NCI-H187 treated with DMSO at 0.1 percent for 48 hours (cell line): ENCODE measurements at regions not wholly inside any gene's neighbourhood (a gene's known extent, or its start where the extent isn't known, plus 50 kb on each side); places are given as distances from the start of the nearest gene placed in this dataset.

Experiments used
- DNase-seq: peaks from one replicate; lab custom pipeline; 2025; lab: John Stamatoyannopoulos, UW

DNA sequence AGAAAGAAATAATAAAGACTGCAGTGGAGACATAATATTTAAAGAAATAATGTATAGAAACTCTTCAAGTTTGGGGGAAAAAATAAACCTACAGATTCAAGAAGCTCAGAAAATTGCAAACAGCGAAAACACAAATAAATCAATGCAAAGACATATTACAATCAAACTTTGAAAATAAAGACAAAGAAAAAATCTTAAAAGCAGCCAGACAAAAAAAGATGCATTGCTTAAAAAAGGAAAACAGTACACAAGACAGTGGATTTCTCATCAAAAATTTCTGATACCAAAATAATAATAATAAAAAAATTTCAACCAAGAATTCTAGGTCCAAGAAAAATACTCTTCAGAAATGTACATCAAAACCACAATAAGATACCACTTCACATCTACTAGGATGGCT lies 681.0 kb downstream of the UQCRFS1 start:
- no peak for DNase-seq

DNA sequence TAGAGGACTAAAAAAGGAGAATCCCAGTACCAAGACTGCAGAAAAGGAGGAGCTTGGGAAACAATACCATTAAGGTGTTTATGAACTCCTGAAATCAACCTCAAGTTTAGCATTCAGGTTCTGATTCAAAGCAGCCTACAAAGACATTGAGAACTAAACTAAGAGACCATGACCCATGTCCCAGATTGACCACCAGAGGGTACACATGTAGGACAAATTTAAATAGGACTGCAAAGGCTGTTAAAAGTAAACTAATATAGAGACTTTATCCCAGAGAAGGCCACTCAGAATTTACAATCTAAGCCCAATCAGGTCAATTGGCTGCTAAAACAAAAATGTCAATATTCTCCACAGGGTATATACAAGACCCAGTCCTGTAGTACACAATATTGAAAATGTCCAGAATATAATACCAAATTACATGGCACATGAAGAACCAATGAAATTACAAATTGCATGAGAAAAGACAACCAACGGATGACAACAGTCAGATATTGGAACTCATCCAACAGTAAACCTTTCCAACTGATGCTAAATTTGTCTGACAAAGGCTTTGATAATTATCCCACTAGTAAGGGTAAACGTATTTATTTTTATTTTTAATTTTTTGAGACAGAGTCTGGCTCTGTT lies 682.4 kb downstream of the UQCRFS1 start:
- DNase-seq = no peak

DNA sequence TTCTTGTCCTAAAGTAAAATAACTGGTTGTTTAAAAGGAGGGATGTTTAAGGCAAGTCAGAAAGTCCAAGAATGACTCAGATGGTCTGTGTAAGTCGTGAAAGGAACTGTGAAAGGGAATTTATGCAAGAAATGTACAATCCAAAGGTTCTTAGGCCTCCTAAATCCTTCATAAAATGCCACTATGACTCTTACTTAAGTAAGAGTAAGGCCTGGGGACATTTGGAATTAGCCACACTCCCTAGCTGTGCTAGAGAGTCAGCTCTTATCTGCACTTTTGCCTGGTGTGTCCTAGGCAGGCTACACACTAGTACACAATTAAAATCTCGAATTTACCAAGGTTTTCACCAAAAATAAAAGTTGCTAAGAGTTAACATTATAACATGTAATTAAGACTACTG lies 686.9 kb downstream of the UQCRFS1 start:
- DNase-seq = no peak

DNA sequence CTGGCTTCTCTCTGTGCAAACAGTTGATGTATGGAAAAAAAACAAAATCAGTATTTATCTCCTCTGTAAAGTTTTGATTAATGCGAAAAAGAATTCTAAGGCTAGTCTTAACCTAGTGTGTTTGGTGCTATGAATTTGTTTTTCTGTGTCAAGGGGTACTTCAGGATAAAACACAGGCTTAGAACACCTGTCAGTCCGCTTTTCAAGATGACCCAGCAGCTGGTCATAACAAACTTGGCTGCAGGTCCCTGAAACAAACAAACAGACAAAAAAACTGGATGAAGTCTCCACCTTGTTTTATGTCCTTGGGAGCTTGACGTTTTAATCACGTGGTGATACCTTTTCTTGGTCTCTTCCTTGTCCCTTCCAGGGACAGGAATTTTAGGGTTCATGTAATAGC lies 689.3 kb downstream of the UQCRFS1 start:
- no peak for DNase-seq

DNA sequence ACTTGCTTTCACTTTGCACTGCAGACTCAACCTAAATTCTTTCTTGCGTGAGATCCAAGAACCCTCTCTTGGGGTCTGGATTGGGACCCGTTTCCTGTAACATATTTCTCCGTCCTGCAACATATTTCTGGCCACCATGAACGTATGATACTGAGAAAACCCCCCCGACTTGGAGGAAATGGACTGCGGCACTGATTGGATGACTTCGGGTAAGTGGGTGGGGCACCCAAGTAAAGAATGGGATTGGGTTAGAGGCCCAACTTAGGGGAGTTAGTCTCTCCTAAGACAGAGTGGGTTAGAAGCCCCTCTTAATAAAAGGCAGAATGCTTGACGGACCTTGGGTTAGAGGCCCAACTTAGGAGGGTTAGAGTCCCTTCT lies 690.4 kb downstream of the UQCRFS1 start:
- DNase-seq = no peak

DNA sequence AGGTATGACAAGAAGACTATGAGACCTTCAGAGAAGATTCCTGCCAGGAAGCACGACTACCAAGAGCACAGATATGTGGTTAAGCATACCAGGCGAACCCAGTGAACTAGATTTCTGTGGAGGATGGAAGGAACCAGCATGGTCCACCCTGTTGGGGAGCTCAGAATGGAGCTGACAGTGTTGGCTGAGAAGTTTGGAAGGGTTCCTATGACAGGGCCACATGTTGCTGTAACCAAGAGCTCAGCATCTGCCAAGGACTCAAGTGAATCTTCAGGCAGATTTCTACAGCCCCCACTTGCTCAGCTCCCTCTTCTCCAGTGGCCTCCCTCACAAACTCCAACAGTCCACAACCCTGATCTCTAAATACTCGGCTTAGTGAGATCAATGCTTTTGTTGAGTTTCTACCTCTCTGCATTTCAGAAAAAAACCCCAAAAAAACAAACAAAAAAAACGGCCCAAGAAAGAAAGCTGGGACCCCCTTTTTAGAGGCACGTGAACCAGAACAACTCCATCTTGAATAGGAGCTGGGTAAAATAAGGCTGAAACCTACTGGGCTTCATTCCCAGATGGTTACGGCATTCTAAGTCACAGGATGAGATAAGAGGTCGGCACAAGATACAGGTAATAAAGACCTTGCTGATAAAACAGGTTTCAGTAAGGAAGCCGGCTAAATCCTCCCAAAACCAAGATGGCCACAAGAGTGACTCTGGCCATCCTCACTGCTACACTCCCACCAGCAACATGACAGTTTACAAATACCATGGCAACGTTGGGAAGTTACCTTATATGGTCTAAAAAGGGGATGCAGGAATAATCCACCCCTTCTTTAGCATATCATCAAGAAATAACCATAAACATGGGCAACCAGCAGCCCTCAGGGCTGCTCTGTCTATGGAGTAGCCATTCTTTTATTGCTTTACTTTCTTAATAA lies 691.1 kb downstream of the UQCRFS1 start:
- no peak for DNase-seq

DNA sequence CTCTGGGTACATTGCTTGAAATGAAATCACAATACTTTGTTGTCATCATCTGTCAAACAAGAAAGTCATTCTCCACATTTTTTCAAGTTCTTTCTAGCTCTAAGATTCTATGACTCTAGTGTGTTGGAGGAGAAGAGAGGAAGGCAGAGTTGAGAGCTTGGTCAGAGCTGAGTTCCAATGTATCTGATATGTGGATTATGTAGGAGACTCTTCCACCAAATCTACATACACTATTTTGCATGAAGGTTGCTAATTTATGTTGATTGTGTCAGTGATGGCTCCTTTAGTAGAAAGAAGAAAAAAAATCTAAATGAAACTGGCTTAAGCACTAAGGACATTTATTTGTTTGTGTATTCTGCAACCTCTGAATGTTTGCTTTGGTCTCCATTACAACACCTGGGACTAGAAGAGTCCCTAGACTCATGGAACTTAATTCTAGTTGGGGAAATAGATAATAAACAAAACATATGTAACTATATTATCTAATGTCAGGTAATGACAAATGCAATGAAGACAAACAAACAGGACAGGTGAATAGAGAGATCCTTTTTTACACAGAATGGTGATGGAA lies 691.9 kb downstream of the UQCRFS1 start:
- DNase-seq = no peak

DNA sequence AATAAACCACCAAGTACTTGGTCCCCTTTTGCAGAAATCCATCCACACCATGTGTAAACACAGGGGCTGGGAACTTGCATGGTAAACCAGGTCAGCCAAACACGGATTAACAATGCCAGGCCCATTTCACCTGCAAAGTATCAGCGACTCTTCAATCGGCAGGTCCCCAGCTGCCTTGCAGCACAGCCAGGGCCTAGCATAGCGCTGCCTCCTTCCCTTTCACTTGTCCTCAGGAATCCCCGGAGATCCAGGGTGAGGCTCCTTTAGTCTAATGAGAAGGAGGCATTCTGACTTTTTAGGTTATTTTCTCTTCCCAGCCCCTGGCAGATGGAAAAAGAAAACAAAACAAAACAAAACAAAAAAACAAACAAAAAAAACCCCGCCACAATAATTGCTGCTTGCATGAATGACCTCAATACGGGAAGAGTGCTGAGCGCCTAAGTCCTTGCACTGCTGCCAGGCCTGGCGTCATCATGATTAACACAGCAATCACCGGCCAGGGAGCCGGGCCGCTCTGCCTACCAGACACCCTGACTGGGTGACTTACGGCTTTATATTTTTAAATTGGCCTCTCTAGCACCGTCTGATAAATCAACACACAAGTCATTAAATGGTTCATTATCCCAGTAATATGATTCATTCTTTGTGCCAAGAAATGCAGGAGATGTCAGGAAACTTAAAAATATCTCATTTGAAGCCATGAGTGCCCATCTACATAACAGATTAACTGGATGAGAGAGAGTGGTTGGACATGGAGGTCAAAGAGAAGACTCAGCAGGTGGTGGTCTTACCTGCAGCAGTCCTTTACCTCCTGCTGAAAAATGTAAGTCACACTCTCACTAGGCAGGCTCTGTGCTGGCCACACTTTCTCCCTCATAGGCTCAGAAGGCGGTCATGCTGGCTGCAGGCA lies 692.7 kb downstream of the UQCRFS1 start:
- no peak for DNase-seq

DNA sequence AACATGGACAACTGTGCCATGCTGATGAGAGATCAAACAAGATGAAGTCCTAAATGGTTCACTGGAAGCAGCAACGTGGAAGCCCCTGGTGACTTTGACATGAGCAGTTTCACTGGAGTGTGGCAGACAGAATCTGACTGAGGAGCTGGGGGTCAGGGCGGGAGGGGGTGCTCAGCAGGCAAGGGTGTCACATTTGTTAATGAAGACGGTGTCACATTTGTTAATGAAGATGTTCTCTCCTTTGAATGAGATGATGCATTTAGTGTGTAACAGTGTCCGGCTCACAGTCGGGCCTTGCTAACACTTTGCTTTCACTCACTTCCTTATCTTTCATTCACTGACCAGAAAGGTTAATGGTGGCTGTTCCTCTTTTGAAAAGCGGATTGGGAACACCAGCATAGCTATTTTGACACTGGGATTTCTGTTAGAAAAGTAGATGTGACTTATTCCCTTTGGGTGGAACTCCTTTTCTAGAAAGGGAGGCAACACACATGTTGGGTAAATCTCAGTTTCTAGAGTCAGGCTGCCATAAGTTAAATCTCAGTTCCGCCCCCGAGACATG lies 693.7 kb downstream of the UQCRFS1 start:
- no peak for DNase-seq

DNA sequence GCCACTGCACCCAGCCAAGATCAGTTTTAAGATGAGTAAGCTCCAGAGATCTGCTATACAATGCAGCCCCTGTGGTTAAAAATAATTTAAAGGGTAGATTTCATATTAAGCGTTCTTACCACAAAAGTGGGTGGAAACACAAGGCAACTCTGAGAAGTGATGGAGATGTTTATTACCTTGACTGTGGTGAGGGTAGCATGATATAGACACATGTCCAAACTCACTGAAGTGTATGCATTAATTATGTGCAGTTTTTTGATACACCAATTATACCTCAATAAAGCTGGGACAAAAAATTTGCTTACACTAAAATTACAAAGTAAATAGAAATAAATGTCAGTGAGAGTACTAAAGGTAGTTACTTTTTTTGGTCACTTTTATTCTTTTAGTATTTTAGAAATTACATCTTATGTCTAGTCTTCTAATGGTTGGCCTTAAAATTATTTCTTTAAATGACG lies 696.5 kb downstream of the UQCRFS1 start:
- no peak for DNase-seq

DNA sequence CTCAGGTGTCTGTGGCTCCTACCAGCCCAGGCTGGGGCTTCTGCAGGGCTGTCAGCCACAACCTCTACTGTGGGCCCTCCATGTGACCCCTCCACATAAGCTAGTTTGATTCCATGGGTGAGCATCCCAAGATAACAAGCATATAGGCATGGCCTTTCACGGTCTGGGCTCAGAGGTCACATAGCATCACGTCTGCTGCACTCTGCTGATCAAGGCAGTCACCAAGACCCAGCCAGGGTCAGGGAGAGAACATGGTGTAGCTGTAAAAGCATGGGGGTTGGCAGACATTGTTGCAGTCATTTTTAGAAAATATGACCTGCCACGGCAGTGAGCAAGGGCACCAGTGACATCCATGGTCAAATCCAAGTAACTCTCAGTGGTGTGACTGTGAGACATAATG lies 698.8 kb downstream of the UQCRFS1 start:
- DNase-seq = no peak

DNA sequence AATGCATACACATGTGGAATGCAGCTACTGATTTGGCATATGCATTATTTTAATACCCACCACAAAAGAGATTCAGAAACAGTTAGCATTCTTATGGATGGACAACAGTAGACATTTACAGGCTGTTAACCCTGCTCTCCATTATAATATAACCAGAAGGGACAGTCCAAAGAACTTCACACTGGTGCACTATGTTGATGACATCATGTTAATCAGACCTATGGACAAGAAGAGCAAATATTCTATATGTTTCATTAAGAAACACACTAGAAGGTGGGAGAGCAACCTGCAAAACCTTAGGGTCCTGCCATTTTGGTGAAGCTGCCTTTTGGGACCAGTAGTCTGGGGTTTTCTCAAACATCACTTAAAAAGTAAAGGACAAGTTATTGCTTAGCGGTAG lies 701.3 kb downstream of the UQCRFS1 start:
- DNase-seq = no peak

DNA sequence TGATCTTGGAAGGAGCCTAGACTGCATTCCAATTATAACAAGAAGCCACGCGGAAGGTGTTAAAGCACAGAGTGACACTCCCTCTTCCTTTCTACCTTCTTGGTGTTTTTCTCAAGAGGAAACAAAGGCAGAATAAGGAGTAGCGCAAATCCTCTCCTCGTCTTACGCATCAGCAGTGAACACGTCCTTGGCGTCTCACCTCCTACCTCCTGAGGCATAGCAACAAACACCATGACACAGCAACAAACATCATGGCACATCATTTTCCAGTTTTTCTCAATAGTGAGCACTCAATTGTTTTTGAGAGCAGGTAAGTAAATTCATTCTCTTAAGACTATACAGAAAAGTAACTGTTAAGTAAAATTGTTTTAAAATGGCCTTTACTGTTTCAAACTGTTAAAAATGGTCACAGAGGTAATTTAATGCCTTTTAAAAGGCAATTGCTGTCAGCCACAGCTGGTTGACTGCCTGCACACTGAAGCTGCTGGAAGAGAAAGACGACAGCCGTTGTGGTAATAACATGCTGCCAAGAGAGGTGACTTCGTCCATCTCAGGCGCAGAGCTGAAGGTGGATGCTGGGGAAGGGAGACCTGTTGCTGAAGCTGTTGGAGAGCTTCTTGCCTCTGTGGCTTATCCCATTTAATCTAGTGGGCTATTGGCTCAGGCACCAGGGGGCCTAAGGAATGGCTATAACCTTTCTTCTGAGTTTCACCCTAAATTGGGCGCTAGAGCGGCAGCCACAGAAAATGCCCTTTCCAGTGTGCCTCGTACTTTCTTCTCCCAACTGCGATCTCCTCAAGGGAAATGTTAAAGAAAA lies 703.7 kb downstream of the UQCRFS1 start:
- no peak for DNase-seq

DNA sequence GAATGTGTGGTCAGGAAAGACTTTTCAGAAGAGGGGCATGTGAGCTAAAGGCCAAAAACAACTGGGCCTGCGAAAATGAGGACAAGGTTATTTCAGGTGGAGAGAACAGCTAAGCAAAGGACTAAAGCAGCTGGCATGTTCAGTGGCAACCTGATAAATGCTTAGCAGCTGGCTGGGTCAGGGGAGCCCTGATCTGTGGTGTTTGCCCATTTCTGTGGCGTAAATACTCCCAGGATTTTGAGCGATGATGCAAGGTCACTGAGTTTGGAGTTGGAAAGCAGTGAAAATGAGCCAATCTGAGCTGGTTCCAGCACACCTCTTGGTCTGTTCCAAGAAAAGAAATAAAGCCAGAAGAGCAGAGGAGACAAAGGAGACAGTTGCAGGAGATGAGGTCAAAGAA lies 704.3 kb downstream of the UQCRFS1 start:
- no peak for DNase-seq

DNA sequence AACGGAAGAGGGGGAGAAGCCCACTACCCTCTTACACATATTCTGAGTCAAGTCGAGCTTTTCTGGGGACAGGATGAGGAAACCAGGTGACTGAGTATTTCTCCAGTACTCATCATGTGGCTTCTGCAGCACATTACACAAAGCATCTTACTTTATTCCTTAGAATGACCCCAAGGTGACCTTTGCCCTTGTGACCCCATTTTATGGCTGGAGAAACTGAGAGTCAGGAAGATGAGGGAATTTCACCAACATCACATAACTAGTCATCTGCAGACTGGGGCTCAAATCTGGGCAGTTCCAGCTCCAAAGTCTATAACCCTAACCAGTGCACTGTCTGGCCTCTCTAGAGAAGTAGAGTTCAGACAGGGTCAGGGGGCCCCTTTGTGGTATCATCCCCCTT lies 707.0 kb downstream of the UQCRFS1 start:
- DNase-seq = no peak

DNA sequence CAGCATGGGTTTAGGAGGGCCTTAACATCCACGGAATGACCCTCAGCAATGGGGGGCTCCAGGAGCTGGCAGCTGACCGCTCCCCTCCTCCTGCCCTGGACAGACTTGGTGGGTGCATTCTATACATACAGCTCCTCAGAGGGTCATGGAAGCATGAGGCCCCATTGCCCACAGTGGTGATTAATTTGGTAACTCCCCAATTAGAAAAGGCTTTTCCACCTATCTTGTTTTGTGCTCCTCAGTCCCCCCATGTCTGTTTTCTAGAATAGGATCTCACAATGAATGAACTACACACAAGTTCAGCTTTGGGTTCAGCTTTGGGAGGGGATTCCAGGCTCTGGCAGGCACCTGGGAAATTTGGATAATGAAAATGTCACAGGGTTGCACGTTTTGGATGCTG lies 707.8 kb downstream of the UQCRFS1 start:
- no peak for DNase-seq

DNA sequence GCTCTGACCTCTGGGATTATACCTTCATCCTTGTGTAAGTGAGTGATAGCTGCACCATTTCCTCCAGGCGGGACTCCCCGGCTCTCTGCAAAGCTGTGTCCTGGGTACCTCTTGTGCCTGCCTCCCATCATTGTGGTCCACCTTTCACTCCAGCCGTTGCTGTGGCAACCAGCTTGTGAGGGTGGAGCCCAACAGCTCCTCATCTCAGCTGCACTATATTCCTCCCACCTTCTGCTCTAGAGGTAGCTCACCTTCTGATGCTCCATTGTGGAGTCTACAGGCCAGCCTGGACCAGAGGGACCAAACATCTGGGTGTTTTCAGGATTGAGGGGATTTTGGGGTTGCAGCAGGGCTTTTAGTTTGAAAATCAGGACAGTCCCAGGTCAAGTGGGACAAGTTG lies 708.2 kb downstream of the UQCRFS1 start:
- DNase-seq = no peak

DNA sequence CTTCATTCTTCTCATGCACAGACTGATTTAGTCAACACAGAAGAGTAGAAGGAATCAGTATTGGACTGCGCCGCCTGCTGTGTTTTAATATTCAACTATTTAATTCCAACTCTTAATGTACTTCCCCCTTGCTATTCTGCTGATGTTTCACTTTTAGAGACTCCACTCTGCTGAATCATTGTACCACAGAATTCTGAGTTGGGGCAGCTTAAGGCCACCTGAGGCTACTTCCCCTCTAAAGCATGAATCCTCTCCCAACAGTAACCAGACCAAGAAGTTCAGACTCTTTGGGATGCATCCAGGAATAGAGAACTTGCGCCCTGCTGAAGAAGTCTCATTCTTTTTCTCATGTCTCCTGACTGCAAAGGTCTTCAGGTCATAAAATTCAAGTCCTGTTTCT lies 708.8 kb downstream of the UQCRFS1 start:
- DNase-seq = no peak

DNA sequence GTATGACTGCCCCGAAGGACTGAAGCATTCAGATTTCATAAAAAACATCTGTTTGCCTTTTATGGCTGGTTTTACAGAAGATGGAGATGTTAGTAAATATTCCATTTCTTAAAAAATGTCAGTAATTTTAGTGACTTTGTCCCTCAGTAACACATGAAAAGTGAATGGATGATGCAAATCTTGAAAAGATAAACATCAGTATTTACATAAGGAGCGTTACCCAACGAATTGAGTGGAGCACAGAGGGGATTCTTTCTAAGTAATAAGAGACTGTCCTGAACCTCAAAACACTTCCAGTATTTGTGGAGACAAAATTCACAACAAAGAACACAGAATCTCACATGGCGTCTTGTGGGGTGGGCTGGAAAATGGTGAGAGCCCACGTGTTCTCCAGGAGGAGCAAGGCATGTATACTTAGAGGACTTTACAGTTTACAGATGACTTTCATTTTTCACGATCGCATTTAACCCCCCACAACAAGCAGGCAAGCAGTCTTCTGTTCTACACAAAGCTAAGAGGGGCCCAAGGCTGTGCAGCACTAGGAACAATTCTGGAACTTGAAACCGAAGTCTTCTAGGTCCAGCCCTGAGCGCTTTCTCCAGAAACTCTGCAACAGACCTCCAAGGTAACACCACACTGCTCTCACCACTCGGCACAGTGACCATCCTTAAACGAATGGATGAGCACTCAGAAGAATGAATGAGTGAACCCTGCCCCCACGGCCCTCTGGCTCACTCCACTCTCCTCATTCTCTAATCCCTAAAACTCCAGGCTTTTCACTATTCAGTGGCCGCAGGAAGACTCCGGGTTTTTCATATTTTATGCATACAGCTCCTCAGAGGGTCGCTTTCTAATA lies 709.8 kb downstream of the UQCRFS1 start:
- DNase-seq = no peak

DNA sequence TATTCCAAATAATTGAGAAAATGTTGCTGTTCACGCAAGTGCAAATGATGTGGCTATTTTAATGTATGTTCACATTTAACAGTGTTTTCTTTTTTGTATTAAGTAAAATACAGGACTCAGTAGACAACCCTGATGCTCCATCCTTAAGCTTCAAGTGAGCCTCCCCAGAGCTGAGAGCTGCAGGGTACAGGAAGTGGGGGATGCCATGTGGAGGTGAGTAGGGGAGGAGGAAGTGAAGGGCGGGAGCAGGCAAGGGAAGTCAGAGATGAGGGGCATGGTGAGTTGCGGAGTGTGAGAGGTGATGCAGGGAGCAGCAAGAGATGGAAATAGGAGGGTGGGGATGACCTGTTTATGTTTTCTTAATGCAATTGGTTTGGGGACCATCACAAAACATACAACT lies 711.0 kb downstream of the UQCRFS1 start:
- no peak for DNase-seq
